ENCODE measurements at regions not wholly inside any gene's neighbourhood (a gene's known extent, or its start where the extent isn't known, plus 50 kb on each side); places are given as distances from the start of the nearest gene placed in this dataset.

DNA sequence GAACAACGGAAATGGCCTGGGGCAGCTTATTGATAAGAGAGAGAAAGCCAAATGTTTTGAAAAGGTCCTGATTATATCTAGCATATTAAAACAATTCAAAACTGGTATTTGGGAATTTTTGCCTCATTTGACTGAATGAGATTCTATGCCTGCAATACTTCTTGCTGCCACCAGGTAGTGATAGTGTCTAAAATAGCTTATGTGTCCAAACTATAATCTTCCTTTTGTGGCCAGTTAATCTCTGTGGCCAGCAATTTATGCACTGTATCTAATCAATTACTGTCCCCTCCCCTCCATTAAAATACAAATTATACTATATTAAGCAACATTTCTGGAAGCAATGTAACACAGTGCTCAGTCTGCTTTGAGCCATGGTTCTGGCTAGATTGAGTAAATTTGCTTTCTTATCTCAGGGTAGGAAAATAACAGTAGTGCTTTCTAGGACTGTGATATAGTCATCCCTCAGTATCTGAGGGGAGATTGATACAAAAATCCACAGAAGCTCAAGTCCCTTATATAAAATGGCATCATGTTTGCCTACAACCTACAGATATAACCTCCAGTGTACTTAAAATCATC, 91.8 kb downstream of the FOXD2 start:
- ChIA-PET POLR2A (no interaction called here), CTCF (interaction anchor here in 1 of 2 donors (0.8 kb wide), 1 partner anchor 51 kb away, joined by 3 read pairs; no protein-coding TSS in a partner anchor)
- peaks cover 7 to 27% of the 10 kb centered on the region in 2 experiments for H3K27me3 ChIP-seq (replicated peaks in 1 of 2; ENCODE audit: control insufficient read depth in 2 of 2, extremely low read depth in 1 of 2, insufficient read depth in 2 of 2, low read length in 1 of 2)
- no peaks in the 10 kb centered on the region for H3K36me3 ChIP-seq (ENCODE audit: control insufficient read depth in 2 of 2, extremely low read depth in 1 of 2, insufficient read depth in 1 of 2, low read length in 1 of 2)
- no CpG with 5 or more reads among the region's 1 CpG for WGBS (ENCODE audit: insufficient coverage)
- Mint-ChIP-seq H3K4me3 (no peak overlapping the region), H3K27ac (no peak overlapping the region), H3K36me3 (no peaks in the 10 kb centered on the region), H3K4me1 (peaks cover 9 to 16% (median 11%) of the 10 kb centered on the region in 3 donors), H3K27me3 (peaks cover 62 to 70% of the 10 kb centered on the region in 2 donors), H3K9me3 (peaks cover 7 to 22% (median 9%) of the 10 kb centered on the region in 3 donors)
- no peak overlapping the region for H3K4me3 ChIP-seq (ENCODE audit: control insufficient read depth in 1 of 2, extremely low read depth in 1 of 2, low read length in 1 of 2)
- H3K4me1 ChIP-seq (ENCODE audit: control insufficient read depth in 1 of 2, extremely low read depth in 1 of 2, insufficient read depth in 2 of 2, low read length in 2 of 2), result peaks cover 0 to 6% of the 10 kb centered on the region in 2 experiments
- ATAC-seq (replicated peaks in 1 of 4), result no peak
- H3K9me3 ChIP-seq, result no peaks in the 10 kb centered on the region
- no peak overlapping the region for H3K27ac ChIP-seq (ENCODE audit: low read length)
- no peak for DNase-seq

DNA sequence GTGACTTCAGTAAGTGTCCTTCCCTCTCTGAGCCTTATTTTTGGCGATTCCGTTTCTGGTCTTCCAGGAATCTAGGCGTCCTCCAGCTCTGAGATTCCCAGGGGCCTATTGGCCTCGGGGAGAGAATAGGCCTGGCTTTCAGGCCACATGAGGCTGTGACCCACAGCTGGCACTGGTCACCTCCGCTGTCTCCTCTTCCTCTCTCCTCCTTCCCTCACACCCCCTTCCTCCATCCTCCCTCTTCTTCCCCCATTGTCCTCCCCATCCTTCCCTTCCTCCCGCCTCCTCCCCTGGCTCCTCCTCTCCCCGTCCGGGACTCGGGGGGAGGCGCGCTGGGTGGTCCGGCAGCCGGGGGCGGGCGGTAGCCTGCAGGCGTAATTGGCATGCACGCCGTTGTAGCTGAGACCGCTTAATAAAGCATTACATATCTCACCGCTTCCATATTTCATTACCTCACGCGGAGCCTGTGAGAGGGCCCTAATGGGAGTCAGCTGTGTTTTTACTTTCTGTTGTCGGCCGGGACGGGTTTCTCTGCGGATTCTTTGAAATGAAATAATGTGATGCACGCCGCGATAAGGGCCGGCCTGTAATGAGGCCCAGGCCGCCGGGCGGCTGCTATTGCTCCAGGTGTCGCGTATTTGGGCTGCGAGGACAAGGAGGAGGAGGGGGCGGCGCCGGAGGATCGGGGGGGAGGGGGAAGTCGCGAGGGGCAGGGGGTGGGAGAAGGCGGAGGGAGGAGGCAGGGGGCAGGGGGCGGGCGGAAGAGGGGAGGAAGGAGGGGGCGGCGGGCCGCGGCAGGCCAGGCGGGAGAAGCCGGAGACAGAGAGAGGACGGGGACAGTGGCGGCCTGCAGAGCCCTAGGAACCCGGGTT, 95.3 kb downstream of the FOXD2 start:
- Mint-ChIP-seq H3K9me3 (peaks cover 4 to 17% (median 7%) of the 10 kb centered on the region in 3 donors), H3K4me1 (peaks cover 12 to 19% (median 12%) of the 10 kb centered on the region in 3 donors), H3K4me3 (peak overlapping the region; percentile 54 to 74 (median 68)), H3K36me3 (no peaks in the 10 kb centered on the region), H3K27me3 (peaks cover 59% of the 10 kb centered on the region in 2 donors), H3K27ac (no peak overlapping the region)
- peaks cover 7 to 39% of the 10 kb centered on the region in 2 experiments for H3K27me3 ChIP-seq (replicated peaks in 1 of 2; ENCODE audit: control insufficient read depth in 2 of 2, extremely low read depth in 1 of 2, insufficient read depth in 2 of 2, low read length in 1 of 2)
- peaks cover 0 to 6% of the 10 kb centered on the region in 2 experiments for H3K4me1 ChIP-seq (ENCODE audit: control insufficient read depth in 1 of 2, extremely low read depth in 1 of 2, insufficient read depth in 2 of 2, low read length in 2 of 2)
- ChIA-PET POLR2A (no interaction called here), CTCF (no interaction called here)
- no peaks in the 10 kb centered on the region for H3K9me3 ChIP-seq
- 27% methylated on average over 16 of the region's 54 CpGs for WGBS (ENCODE audit: insufficient coverage)
- H3K4me3 ChIP-seq (ENCODE audit: control insufficient read depth in 1 of 2, extremely low read depth in 1 of 2, low read length in 1 of 2), result peak overlapping the region in 1 of 2 donors; percentile 58
- DNase-seq (peak in 2 of 35 experiments; percentile 0 to 2), ATAC-seq (replicated peaks in 1 of 4) (peak in 1 of 4 experiments; percentile 36)
- H3K27ac ChIP-seq (ENCODE audit: low read length), result no peak overlapping the region
- no peaks in the 10 kb centered on the region for H3K36me3 ChIP-seq (ENCODE audit: control insufficient read depth in 2 of 2, extremely low read depth in 1 of 2, insufficient read depth in 1 of 2, low read length in 1 of 2)

DNA sequence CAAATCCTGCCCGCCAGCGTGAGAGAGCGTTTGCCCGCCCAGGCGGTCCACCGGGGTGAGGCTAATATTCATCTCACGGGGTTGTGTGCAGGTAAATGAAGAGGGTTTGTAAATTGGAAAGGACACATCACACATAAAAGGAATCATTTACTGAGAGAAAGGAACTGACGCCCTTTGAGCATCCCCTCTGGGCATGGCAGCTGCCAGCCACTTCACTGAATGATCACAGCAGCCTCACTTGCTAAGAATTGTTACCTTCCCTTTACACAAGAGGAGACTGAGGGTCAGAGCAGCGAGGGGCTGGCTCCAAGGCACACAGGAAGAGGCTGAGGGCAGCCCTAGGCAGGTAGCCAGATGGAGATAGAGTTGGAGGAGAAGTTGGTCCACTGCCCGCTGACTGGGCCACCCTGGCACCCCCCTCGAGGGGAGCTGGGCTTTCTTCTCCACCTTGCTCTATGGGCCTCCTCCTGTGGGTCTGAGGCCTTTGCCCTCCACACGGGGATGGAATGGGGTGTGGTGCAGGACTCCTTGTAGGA, 96.0 kb downstream of the FOXD2 start:
- H3K4me3 Mint-ChIP-seq, result peak overlapping the region; percentile 14 to 74 (median 18)
- POLR2A ChIA-PET, result no interaction called here
- no peak for DNase-seq
- 63% methylated on average over 1 of the region's 12 CpGs for WGBS (ENCODE audit: insufficient coverage)
- Histone ChIP-seq H3K4me3 (ENCODE audit: control insufficient read depth in 1 of 2, extremely low read depth in 1 of 2, low read length in 1 of 2) (peak overlapping the region in 1 of 2 donors; percentile 27), H3K9me3 (no peaks in the 10 kb centered on the region), H3K36me3 (ENCODE audit: control insufficient read depth in 2 of 2, extremely low read depth in 1 of 2, insufficient read depth in 1 of 2, low read length in 1 of 2) (no peaks in the 10 kb centered on the region), H3K27ac (ENCODE audit: low read length) (no peak overlapping the region), H3K4me1 (ENCODE audit: control insufficient read depth in 1 of 2, extremely low read depth in 1 of 2, insufficient read depth in 2 of 2, low read length in 2 of 2) (peaks cover 0 to 6% of the 10 kb centered on the region in 2 experiments), H3K27me3 (replicated peaks in 1 of 2; ENCODE audit: control insufficient read depth in 2 of 2, extremely low read depth in 1 of 2, insufficient read depth in 2 of 2, low read length in 1 of 2) (peaks cover 7 to 39% of the 10 kb centered on the region in 2 experiments)
- H3K27me3 Mint-ChIP-seq, result peaks cover 59 to 61% of the 10 kb centered on the region in 2 donors
- H3K36me3 Mint-ChIP-seq, result no peaks in the 10 kb centered on the region
- ATAC-seq (replicated peaks in 1 of 4), result peak in 1 of 4 experiments; percentile 23
- H3K27ac Mint-ChIP-seq, result no peak overlapping the region
- CTCF ChIA-PET, result no interaction called here
- peaks cover 0 to 10% (median 5%) of the 10 kb centered on the region in 3 donors for H3K9me3 Mint-ChIP-seq
- peaks cover 12 to 19% (median 12%) of the 10 kb centered on the region in 3 donors for H3K4me1 Mint-ChIP-seq

DNA sequence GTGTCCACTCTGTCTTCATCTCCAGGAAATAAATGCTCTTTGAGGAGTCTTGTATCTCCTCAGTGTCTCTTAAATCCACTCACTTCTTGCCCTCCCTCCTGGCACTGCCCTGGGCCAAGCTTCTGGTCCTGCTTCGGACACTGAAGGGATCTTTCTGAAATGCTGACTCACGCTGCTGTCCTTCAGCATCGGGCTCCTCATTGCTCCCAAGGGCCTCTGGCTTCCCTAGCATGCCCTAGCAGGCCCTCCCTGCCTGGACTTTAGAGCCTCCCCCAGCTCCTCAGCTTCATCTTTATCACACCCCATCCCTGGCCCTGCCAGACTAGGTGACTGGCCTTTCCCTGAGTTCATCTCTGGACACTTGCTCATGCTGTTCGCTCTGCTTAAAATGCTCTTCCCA, 96.6 kb downstream of the FOXD2 start:
- Mint-ChIP-seq H3K4me3 (peak overlapping the region in 1 of 3 donors; percentile 47), H3K9me3 (peaks cover 0 to 5% (median 0%) of the 10 kb centered on the region in 3 donors), H3K4me1 (peaks cover 12 to 19% (median 12%) of the 10 kb centered on the region in 3 donors), H3K36me3 (no peaks in the 10 kb centered on the region), H3K27me3 (peaks cover 56 to 61% of the 10 kb centered on the region in 2 donors), H3K27ac (no peak overlapping the region)
- H3K27ac ChIP-seq (ENCODE audit: low read length), result no peak overlapping the region
- WGBS (ENCODE audit: insufficient coverage), result 85% methylated on average over 4 of the region's 4 CpGs
- H3K27me3 ChIP-seq (replicated peaks in 1 of 2; ENCODE audit: control insufficient read depth in 2 of 2, extremely low read depth in 1 of 2, insufficient read depth in 2 of 2, low read length in 1 of 2), result peaks cover 7 to 42% of the 10 kb centered on the region in 2 experiments
- H3K9me3 ChIP-seq, result no peaks in the 10 kb centered on the region
- H3K4me3 ChIP-seq (ENCODE audit: control insufficient read depth in 1 of 2, extremely low read depth in 1 of 2, low read length in 1 of 2), result no peak overlapping the region
- ATAC-seq (replicated peaks in 1 of 4), result no peak
- ChIA-PET CTCF (no interaction called here), POLR2A (no interaction called here)
- DNase-seq, result no peak
- H3K36me3 ChIP-seq (ENCODE audit: control insufficient read depth in 2 of 2, extremely low read depth in 1 of 2, insufficient read depth in 1 of 2, low read length in 1 of 2), result no peaks in the 10 kb centered on the region
- peaks cover 0 to 6% of the 10 kb centered on the region in 2 experiments for H3K4me1 ChIP-seq (ENCODE audit: control insufficient read depth in 1 of 2, extremely low read depth in 1 of 2, insufficient read depth in 2 of 2, low read length in 2 of 2)

DNA sequence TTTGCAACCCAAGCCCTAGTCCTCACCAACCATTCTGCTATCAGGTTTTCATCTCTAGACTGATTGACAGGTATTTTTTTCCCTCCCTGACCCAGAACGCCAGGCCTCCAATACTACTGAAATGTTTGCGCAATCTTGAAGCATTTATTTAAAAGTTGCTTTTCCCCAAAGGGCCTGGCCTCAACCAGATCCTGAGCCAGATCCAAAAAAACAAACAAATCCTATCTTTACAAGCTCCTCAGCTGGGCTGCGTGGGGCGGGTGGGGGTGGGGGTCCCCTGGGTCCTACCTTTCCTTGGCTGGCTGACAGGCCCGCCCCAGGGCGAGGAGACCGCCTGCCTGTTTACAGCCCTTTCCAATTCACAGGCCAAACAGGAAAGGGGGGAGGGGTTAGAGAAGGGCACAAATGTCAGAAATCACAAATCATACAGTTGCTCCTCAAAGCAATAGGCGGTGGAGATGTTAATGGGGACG, 98.8 kb downstream of the FOXD2 start:
- ATAC-seq (replicated peaks in 1 of 4) (no peak), DNase-seq (no peak)
- H3K4me3 Mint-ChIP-seq, result no peak overlapping the region
- Histone ChIP-seq H3K27ac (ENCODE audit: low read length) (no peak overlapping the region), H3K36me3 (ENCODE audit: control insufficient read depth in 2 of 2, extremely low read depth in 1 of 2, insufficient read depth in 1 of 2, low read length in 1 of 2) (no peaks in the 10 kb centered on the region), H3K4me1 (ENCODE audit: control insufficient read depth in 1 of 2, extremely low read depth in 1 of 2, insufficient read depth in 2 of 2, low read length in 2 of 2) (peaks cover 0 to 6% of the 10 kb centered on the region in 2 experiments), H3K4me3 (ENCODE audit: control insufficient read depth in 1 of 2, extremely low read depth in 1 of 2, low read length in 1 of 2) (no peak overlapping the region), H3K9me3 (no peaks in the 10 kb centered on the region), H3K27me3 (replicated peaks in 1 of 2; ENCODE audit: control insufficient read depth in 2 of 2, extremely low read depth in 1 of 2, insufficient read depth in 2 of 2, low read length in 1 of 2) (peaks cover 7 to 37% of the 10 kb centered on the region in 2 experiments)
- H3K9me3 Mint-ChIP-seq, result peaks cover 0 to 2% (median 1%) of the 10 kb centered on the region in 3 donors
- peaks cover 12 to 19% (median 12%) of the 10 kb centered on the region in 3 donors for H3K4me1 Mint-ChIP-seq
- CTCF ChIA-PET, result no interaction called here
- WGBS (ENCODE audit: insufficient coverage), result no CpG with 5 or more reads among the region's 9 CpGs
- POLR2A ChIA-PET, result no interaction called here
- H3K36me3 Mint-ChIP-seq, result no peaks in the 10 kb centered on the region
- H3K27ac Mint-ChIP-seq, result no peak overlapping the region
- peaks cover 54 to 58% of the 10 kb centered on the region in 2 donors for H3K27me3 Mint-ChIP-seq

DNA sequence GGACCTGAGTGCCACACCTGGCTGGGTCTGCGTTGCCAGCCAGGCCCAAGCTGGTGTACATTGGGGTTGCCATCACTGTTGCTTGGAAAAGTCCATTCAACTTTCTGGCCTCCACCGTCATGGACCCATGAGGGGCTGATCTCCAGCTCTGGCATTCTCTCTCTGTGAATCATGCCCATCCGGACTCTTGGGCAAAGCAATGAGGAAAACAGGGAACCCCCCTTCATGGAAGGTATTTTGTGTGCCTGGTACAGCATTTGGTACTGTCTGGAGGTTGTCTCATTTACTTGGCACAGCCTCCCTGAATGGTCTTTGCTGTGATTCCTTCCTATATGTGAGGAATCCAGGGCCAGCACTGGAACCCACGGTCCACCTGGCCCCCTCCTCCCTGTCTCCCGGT, 99.4 kb downstream of the FOXD2 start:
- peaks cover 56 to 57% of the 10 kb centered on the region in 2 donors for H3K27me3 Mint-ChIP-seq

More for the DNA sequence above, 99.4 kb downstream of the FOXD2 start:
- Mint-ChIP-seq H3K36me3 (no peaks in the 10 kb centered on the region), H3K4me1 (peaks cover 12 to 19% (median 12%) of the 10 kb centered on the region in 3 donors), H3K27ac (no peak overlapping the region), H3K9me3 (peaks cover 0 to 6% (median 5%) of the 10 kb centered on the region in 3 donors), H3K4me3 (no peak overlapping the region)
- DNase-seq (no peak), ATAC-seq (replicated peaks in 1 of 4) (no peak)
- Histone ChIP-seq H3K9me3 (no peaks in the 10 kb centered on the region), H3K4me1 (ENCODE audit: control insufficient read depth in 1 of 2, extremely low read depth in 1 of 2, insufficient read depth in 2 of 2, low read length in 2 of 2) (peaks cover 0 to 6% of the 10 kb centered on the region in 2 experiments), H3K27ac (ENCODE audit: low read length) (no peak overlapping the region), H3K27me3 (replicated peaks in 1 of 2; ENCODE audit: control insufficient read depth in 2 of 2, extremely low read depth in 1 of 2, insufficient read depth in 2 of 2, low read length in 1 of 2) (peaks cover 6 to 37% of the 10 kb centered on the region in 2 experiments), H3K4me3 (ENCODE audit: control insufficient read depth in 1 of 2, extremely low read depth in 1 of 2, low read length in 1 of 2) (no peak overlapping the region), H3K36me3 (ENCODE audit: control insufficient read depth in 2 of 2, extremely low read depth in 1 of 2, insufficient read depth in 1 of 2, low read length in 1 of 2) (no peaks in the 10 kb centered on the region)
- 83% methylated on average over 1 of the region's 5 CpGs for WGBS (ENCODE audit: insufficient coverage)
- ChIA-PET CTCF (no interaction called here), POLR2A (no interaction called here)
